ENCODE measurements at regions not wholly inside any gene's neighbourhood (a gene's known extent, or its start where the extent isn't known, plus 50 kb on each side); places are given as distances from the start of the nearest gene placed in this dataset.

DNA sequence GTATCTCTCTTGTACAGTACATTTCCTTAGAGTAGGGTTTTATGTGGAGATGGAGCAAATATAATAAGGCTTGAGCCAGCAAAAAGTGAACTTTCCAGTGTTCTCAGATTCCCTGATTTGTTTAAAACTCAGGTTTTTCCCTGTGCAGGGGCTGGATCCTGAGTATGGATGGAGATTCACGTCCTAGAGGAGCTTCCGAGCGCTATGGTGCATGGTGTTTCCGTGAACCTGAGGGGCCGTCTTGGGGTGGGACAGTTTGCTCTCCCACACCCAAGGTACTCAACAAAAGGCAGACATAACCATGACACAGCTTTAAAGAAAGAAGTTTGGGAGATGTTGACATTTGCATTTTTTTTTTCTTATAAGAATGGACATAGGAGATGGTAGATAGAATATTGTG, 122.5 kb downstream of the SEC23IP start:
- intact Hi-C loops (cut with DNase I): no loop called here
- Histone ChIP-seq H3K9me3 (no peaks in the 10 kb centered on the region), H3K27me3 (no peaks in the 10 kb centered on the region), H3K36me3 (no peaks in the 10 kb centered on the region), H3K4me1 (ENCODE audit: insufficient read depth) (no peaks in the 10 kb centered on the region), H3K4me3 (no peak overlapping the region), H3K27ac (no peak overlapping the region)
- WGBS, 3 donors: 82 to 87% (median 85%) methylated on average over 5 of the region's 5 CpGs
- TF ChIP-seq CTCF (IDR thresholded peaks at IDR 0.05) (no peak), POLR2A (IDR thresholded peaks at IDR 0.05) (no peak), EP300 (IDR thresholded peaks at IDR 0.05) (no peak)
- no peak for DNase-seq

- no peak for TF ChIP-seq CTCF (IDR thresholded peaks at IDR 0.05)
- H3K27me3 ChIP-seq: no peaks in the 10 kb centered on the region
- WGBS, 3 donors: 84 to 95% (median 94%) methylated on average over 1 of the region's 1 CpG
- H3K4me3 ChIP-seq: no peak overlapping the region
- DNase-seq: no peak
- H3K4me1 ChIP-seq (ENCODE audit: insufficient read depth): no peaks in the 10 kb centered on the region
- H3K36me3 ChIP-seq: no peaks in the 10 kb centered on the region
- H3K9me3 ChIP-seq: no peaks in the 10 kb centered on the region
- intact Hi-C loops (cut with DNase I): no loop called here
- H3K27ac ChIP-seq: no peak overlapping the region
Measured at GRCh38 chr10:120016906-120017305, 124.4 kb downstream of the SEC23IP start.

- Histone ChIP-seq H3K4me1 (ENCODE audit: insufficient read depth) (no peaks in the 10 kb centered on the region), H3K36me3 (no peaks in the 10 kb centered on the region), H3K27ac (no peak overlapping the region), H3K27me3 (no peaks in the 10 kb centered on the region), H3K9me3 (no peaks in the 10 kb centered on the region), H3K4me3 (no peak overlapping the region)
- DNase-seq: no peak
- TF ChIP-seq POLR2A (IDR thresholded peaks at IDR 0.05) (no peak), CTCF (IDR thresholded peaks at IDR 0.05) (no peak), EP300 (IDR thresholded peaks at IDR 0.05) (no peak)
- intact Hi-C loops (cut with DNase I): no loop called here
- 53 to 74% (median 63%) methylated on average over 6 of the region's 6 CpGs for WGBS, 3 donors
Measured at GRCh38 chr10:120017733-120018417, 125.3 kb downstream of the SEC23IP start.

- no peaks in the 10 kb centered on the region for H3K4me1 ChIP-seq (ENCODE audit: insufficient read depth)
- intact Hi-C loops (cut with DNase I): no loop called here
- no peaks in the 10 kb centered on the region for H3K27me3 ChIP-seq
- no peak for DNase-seq
- H3K9me3 ChIP-seq: no peaks in the 10 kb centered on the region
- no peak overlapping the region for H3K27ac ChIP-seq
- 85 to 88% (median 86%) methylated on average over 5 of the region's 5 CpGs for WGBS, 3 donors
- H3K4me3 ChIP-seq: no peak overlapping the region
- no peak for TF ChIP-seq POLR2A (IDR thresholded peaks at IDR 0.05)
- no peak for TF ChIP-seq EP300 (IDR thresholded peaks at IDR 0.05)
- no peak for TF ChIP-seq CTCF (IDR thresholded peaks at IDR 0.05)
- H3K36me3 ChIP-seq: no peaks in the 10 kb centered on the region
Measured at GRCh38 chr10:120018695-120019094, 126.2 kb downstream of the SEC23IP start.
